OCI-LY7 (cell line): ENCODE measurements at regions not wholly inside any gene's neighbourhood (a gene's known extent, or its start where the extent isn't known, plus 50 kb on each side); places are given as distances from the start of the nearest gene placed in this dataset.

Experiments used
- BruUV-seq: library from RNA; stranded (reverse); fragments of 400-500 nt; replicated peaks from 2 replicates; lab custom pipeline; 2021; lab: Mats Ljungman, UMichigan
- CTCF ChIA-PET: fragments of 300-600 bp; sonication (Branson Sonifier 250); formaldehyde crosslinking; loops from one replicate; lab custom pipeline; 2022; ENCODE audit warnings: antibody characterized with exemption; ENCODE audit not compliant: unreplicated experiment; lab: Charles Lee
- POLR2A ChIA-PET: fragments of 300-600 bp; sonication (Branson Sonifier 250); formaldehyde crosslinking; loops from one replicate; lab custom pipeline; 2022; ENCODE audit warnings: antibody characterized with exemption; lab: Charles Lee
- DNase-seq: peaks from one replicate; pipeline ENCODE4 v3.0.0-alpha.2; 2015; ENCODE audit warnings: low spot score
- H2AFZ ChIP-seq: fragments of 200-600 bp; sonication (generic), shearing (Covaris generic); 2 replicates; pipeline ENCODE4 v1.6.1; 2014; ENCODE audit warnings: mild to moderate bottlenecking, antibody characterized with exemption, low read length, moderate library complexity
- H3K27ac ChIP-seq: fragments of 200-600 bp; sonication (generic); 2 replicates; pipeline ENCODE4 v1.5.1; 2014; ENCODE audit warnings: mixed run types, low read depth, mild to moderate bottlenecking, moderate library complexity, low read length, inconsistent platforms; ENCODE audit not compliant: poor library complexity, severe bottlenecking
- H3K36me3 ChIP-seq: fragments of 200-600 bp; sonication (generic); 2 replicates; pipeline ENCODE4 v1.6.1; 2014; ENCODE audit warnings: mild to moderate bottlenecking, antibody characterized with exemption, low read length, moderate library complexity, mixed read lengths; ENCODE audit not compliant: insufficient read depth
- H3K4me1 ChIP-seq: fragments of 200-600 bp; sonication (generic); 2 replicates; pipeline ENCODE4 v1.5.1; 2014; ENCODE audit warnings: mild to moderate bottlenecking, low read length; ENCODE audit not compliant: insufficient read depth, poor library complexity, severe bottlenecking
- H3K4me2 ChIP-seq: fragments of 200-600 bp; sonication (generic); 2 replicates; pipeline ENCODE4 v1.6.1; 2014; ENCODE audit warnings: mild to moderate bottlenecking, low read length
- H3K4me3 ChIP-seq: fragments of 200-600 bp; sonication (generic); 2 replicates; pipeline ENCODE4 v1.5.1; 2014; ENCODE audit warnings: mild to moderate bottlenecking, low read depth, low read length; ENCODE audit not compliant: poor library complexity, severe bottlenecking
- H3K79me2 ChIP-seq: fragments of 200-600 bp; sonication (generic); 2 replicates; pipeline ENCODE4 v1.6.1; 2016; ENCODE audit warnings: low read depth, mild to moderate bottlenecking, low read length, moderate library complexity, mixed read lengths; ENCODE audit not compliant: insufficient read depth
- H3K9me2 ChIP-seq: fragments of 200-600 bp; sonication (generic); 2 replicates; pipeline ENCODE4 v1.6.1; 2016; ENCODE audit warnings: mild to moderate bottlenecking, low read length, mixed read lengths; ENCODE audit not compliant: insufficient read depth
- H3K9me3 ChIP-seq: fragments of 200-600 bp; sonication (generic); 2 replicates; pipeline ENCODE4 v1.6.1; 2014; ENCODE audit warnings: mild to moderate bottlenecking, mixed run types, low read length, mixed read lengths
- H4K20me1 ChIP-seq: fragments of 200-600 bp; sonication (generic); 2 replicates; pipeline ENCODE4 v1.6.1; 2014; ENCODE audit warnings: mild to moderate bottlenecking, antibody characterized with exemption, low read length, moderate library complexity, mixed read lengths; ENCODE audit not compliant: insufficient read depth
- CTCF ChIP-seq: fragments of 200-600 bp; sonication (generic); conservative IDR thresholded peaks from 2 replicates; pipeline ENCODE4 v1.5.1; 2014; ENCODE audit warnings: mild to moderate bottlenecking, antibody characterized with exemption, low read length, moderate library complexity, mixed read lengths
- EZH2phosphoT487 ChIP-seq: fragments of 200-600 bp; sonication (generic); IDR thresholded peaks from 2 replicates; pipeline ENCODE4 v1.6.1; 2018; ENCODE audit warnings: low read depth, borderline replicate concordance, mild to moderate bottlenecking, mixed run types, antibody characterized with exemption, low read length, moderate library complexity, mixed read lengths
- intact Hi-C: fragments of 100-400 bp; cut with micrococcal nuclease; formaldehyde crosslinking; loops from one replicate; pipeline ENCODE4 v1.10.0; 2022; ENCODE audit not compliant: unreplicated experiment

- H3K36me3 ChIP-seq, result no peaks in the 10 kb centered on the region
- CTCF ChIA-PET, result no interaction called here
- no peak overlapping the region for H3K4me2 ChIP-seq
- no peak for DNase-seq
- POLR2A ChIA-PET, result interaction anchor here (1.0 kb wide), 1 partner anchor 35 kb away, joined by 3 read pairs; no protein-coding TSS in a partner anchor
- no peak overlapping the region for H2AFZ ChIP-seq
- no peak overlapping the region for H3K4me3 ChIP-seq
- TF ChIP-seq EZH2phosphoT487 (no peak), CTCF (no peak)
- H4K20me1 ChIP-seq, result no peaks in the 10 kb centered on the region
- H3K9me3 ChIP-seq, result 0 out of 2 replicates have a peak, but pooled peaks cover under 1% of the 10 kb centered on the region
- H3K9me2 ChIP-seq, result no peaks in the 10 kb centered on the region
- no TSS peak for BruUV-seq
- H3K27ac ChIP-seq, result no peak overlapping the region
- H3K4me1 ChIP-seq, result no peaks in the 10 kb centered on the region
- H3K79me2 ChIP-seq, result no peaks in the 10 kb centered on the region
- intact Hi-C loops, result no loop called here
These were observed 92.9 kb upstream of the GRID2 start for GRCh38 chr4:92210906-92211305.

GRCh38 chr4:92215476-92215875 is 88.3 kb upstream of the GRID2 start:
- ChIA-PET POLR2A (no interaction called here), CTCF (no interaction called here)
- TF ChIP-seq EZH2phosphoT487, result no peak
- no peak for TF ChIP-seq CTCF
- BruUV-seq, result no TSS peak
- Histone ChIP-seq H3K9me3 (0 out of 2 replicates have a peak, but pooled peaks cover 4% of the 10 kb centered on the region), H3K79me2 (no peaks in the 10 kb centered on the region), H3K36me3 (no peaks in the 10 kb centered on the region), H3K9me2 (no peaks in the 10 kb centered on the region), H3K4me2 (no peak overlapping the region), H3K4me1 (no peaks in the 10 kb centered on the region), H3K27ac (no peak overlapping the region), H4K20me1 (no peaks in the 10 kb centered on the region), H2AFZ (no peak overlapping the region), H3K4me3 (no peak overlapping the region)
- DNase-seq, result no peak
- intact Hi-C loops, result no loop called here

- H2AFZ ChIP-seq, result no peak overlapping the region
- no peaks in the 10 kb centered on the region for H3K4me1 ChIP-seq
- BruUV-seq, result no TSS peak
- no peaks in the 10 kb centered on the region for H3K9me3 ChIP-seq
- DNase-seq, result no peak
- no peaks in the 10 kb centered on the region for H3K36me3 ChIP-seq
- H3K9me2 ChIP-seq, result no peaks in the 10 kb centered on the region
- H4K20me1 ChIP-seq, result no peaks in the 10 kb centered on the region
- no peak overlapping the region for H3K4me2 ChIP-seq
- H3K4me3 ChIP-seq, result no peak overlapping the region
- CTCF ChIA-PET, result no interaction called here
- intact Hi-C loops, result no loop called here
- POLR2A ChIA-PET, result no interaction called here
- no peak overlapping the region for H3K27ac ChIP-seq
- no peak for TF ChIP-seq CTCF
- no peak for TF ChIP-seq EZH2phosphoT487
- no peaks in the 10 kb centered on the region for H3K79me2 ChIP-seq
These were observed 72.3 kb upstream of the GRID2 start for GRCh38 chr4:92231511-92231910.
